ENCODE measurements at regions not wholly inside any gene's neighbourhood (a gene's known extent, or its start where the extent isn't known, plus 50 kb on each side); places are given as distances from the start of the nearest gene placed in this dataset.

GRCh38 chr3:106731230-106731629 is 646.0 kb upstream of the CCDC54 start:
- Mint-ChIP-seq H3K27ac (no peak overlapping the region), H3K36me3 (no peaks in the 10 kb centered on the region), H3K9me3 (no peaks in the 10 kb centered on the region), H3K4me1 (no peaks in the 10 kb centered on the region), H3K4me3 (no peak overlapping the region)
- no peak for ATAC-seq
- no peak for DNase-seq (ENCODE audit: low spot score in 2 of 2)

GRCh38 chr3:106734712-106735111 is 642.5 kb upstream of the CCDC54 start:
- no peak overlapping the region for H3K27ac Mint-ChIP-seq
- DNase-seq (ENCODE audit: low spot score in 2 of 2) (no peak), ATAC-seq (no peak)
- H3K9me3 Mint-ChIP-seq, result no peaks in the 10 kb centered on the region
- no peaks in the 10 kb centered on the region for H3K4me1 Mint-ChIP-seq
- H3K36me3 Mint-ChIP-seq, result no peaks in the 10 kb centered on the region
- no peak overlapping the region for H3K4me3 Mint-ChIP-seq

- Mint-ChIP-seq H3K27ac (no peak overlapping the region), H3K4me3 (no peak overlapping the region), H3K9me3 (no peaks in the 10 kb centered on the region), H3K36me3 (no peaks in the 10 kb centered on the region), H3K4me1 (no peaks in the 10 kb centered on the region)
- no peak for ATAC-seq
- DNase-seq (ENCODE audit: low spot score in 2 of 2), result no peak
These were observed 640.0 kb upstream of the CCDC54 start for GRCh38 chr3:106737265-106737664.

- Mint-ChIP-seq H3K9me3 (no peaks in the 10 kb centered on the region), H3K27ac (no peak overlapping the region), H3K36me3 (no peaks in the 10 kb centered on the region), H3K4me1 (no peaks in the 10 kb centered on the region), H3K4me3 (no peak overlapping the region)
- DNase-seq (ENCODE audit: low spot score in 2 of 2), result no peak
- ATAC-seq, result no peak
These were observed 637.1 kb upstream of the CCDC54 start for GRCh38 chr3:106740116-106740515.

- H3K9me3 Mint-ChIP-seq, result no peaks in the 10 kb centered on the region
- H3K4me3 Mint-ChIP-seq, result no peak overlapping the region
- no peaks in the 10 kb centered on the region for H3K4me1 Mint-ChIP-seq
- DNase-seq (ENCODE audit: low spot score in 2 of 2), result no peak
- no peak overlapping the region for H3K27ac Mint-ChIP-seq
- ATAC-seq, result no peak
- no peaks in the 10 kb centered on the region for H3K36me3 Mint-ChIP-seq
These were observed 631.7 kb upstream of the CCDC54 start for GRCh38 chr3:106745344-106746168.

- no peak overlapping the region for H3K4me3 Mint-ChIP-seq
- DNase-seq (ENCODE audit: low spot score in 2 of 2), result no peak
- H3K27ac Mint-ChIP-seq, result no peak overlapping the region
- H3K9me3 Mint-ChIP-seq, result no peaks in the 10 kb centered on the region
- ATAC-seq, result no peak
- H3K4me1 Mint-ChIP-seq, result no peaks in the 10 kb centered on the region
- H3K36me3 Mint-ChIP-seq, result no peaks in the 10 kb centered on the region
These were observed 631.0 kb upstream of the CCDC54 start for GRCh38 chr3:106746286-106746685.

- H3K36me3 Mint-ChIP-seq, result no peaks in the 10 kb centered on the region
- H3K4me1 Mint-ChIP-seq, result no peaks in the 10 kb centered on the region
- no peaks in the 10 kb centered on the region for H3K9me3 Mint-ChIP-seq
- ATAC-seq (no peak), DNase-seq (ENCODE audit: low spot score in 2 of 2) (no peak)
- H3K27ac Mint-ChIP-seq, result no peak overlapping the region
- no peak overlapping the region for H3K4me3 Mint-ChIP-seq
These were observed 628.6 kb upstream of the CCDC54 start for GRCh38 chr3:106748472-106749262.

- ATAC-seq, result no peak
- Mint-ChIP-seq H3K4me1 (no peaks in the 10 kb centered on the region), H3K36me3 (no peaks in the 10 kb centered on the region), H3K9me3 (peaks cover 5% of the 10 kb centered on the region), H3K27ac (no peak overlapping the region), H3K4me3 (no peak overlapping the region)
- no peak for DNase-seq (ENCODE audit: low spot score in 2 of 2)
These were observed 627.1 kb upstream of the CCDC54 start for GRCh38 chr3:106750092-106750491.

- Mint-ChIP-seq H3K27ac (no peak overlapping the region), H3K9me3 (peaks cover 5% of the 10 kb centered on the region), H3K4me1 (no peaks in the 10 kb centered on the region), H3K36me3 (no peaks in the 10 kb centered on the region), H3K4me3 (no peak overlapping the region)
- DNase-seq (ENCODE audit: low spot score in 2 of 2) (no peak), ATAC-seq (no peak)
These were observed 621.9 kb upstream of the CCDC54 start for GRCh38 chr3:106755336-106755735.

- Mint-ChIP-seq H3K36me3 (no peaks in the 10 kb centered on the region), H3K9me3 (peaks cover 5% of the 10 kb centered on the region), H3K4me1 (no peaks in the 10 kb centered on the region), H3K4me3 (no peak overlapping the region), H3K27ac (no peak overlapping the region)
- no peak for ATAC-seq
- no peak for DNase-seq (ENCODE audit: low spot score in 2 of 2)
These were observed 620.3 kb upstream of the CCDC54 start for GRCh38 chr3:106756901-106757300.

- no peak for DNase-seq (ENCODE audit: low spot score in 2 of 2)
- H3K9me3 Mint-ChIP-seq, result peaks cover 5% of the 10 kb centered on the region
- no peaks in the 10 kb centered on the region for H3K4me1 Mint-ChIP-seq
- no peak overlapping the region for H3K4me3 Mint-ChIP-seq
- no peaks in the 10 kb centered on the region for H3K36me3 Mint-ChIP-seq
- no peak for ATAC-seq
- H3K27ac Mint-ChIP-seq, result no peak overlapping the region
These were observed 618.8 kb upstream of the CCDC54 start for GRCh38 chr3:106758459-106758858.

GRCh38 chr3:106759731-106760130 is 617.5 kb upstream of the CCDC54 start:
- DNase-seq (ENCODE audit: low spot score in 2 of 2) (no peak), ATAC-seq (no peak)
- Mint-ChIP-seq H3K27ac (no peak overlapping the region), H3K4me1 (no peaks in the 10 kb centered on the region), H3K4me3 (no peak overlapping the region), H3K9me3 (peaks cover 4% of the 10 kb centered on the region), H3K36me3 (no peaks in the 10 kb centered on the region)

GRCh38 chr3:106765342-106765741 is 611.9 kb upstream of the CCDC54 start:
- ATAC-seq (no peak), DNase-seq (ENCODE audit: low spot score in 2 of 2) (no peak)
- no peaks in the 10 kb centered on the region for H3K9me3 Mint-ChIP-seq

GRCh38 chr3:106768941-106769480 is 608.2 kb upstream of the CCDC54 start:
- ATAC-seq, result no peak
- H3K4me1 Mint-ChIP-seq, result no peaks in the 10 kb centered on the region
- no peak overlapping the region for H3K4me3 Mint-ChIP-seq
- DNase-seq (ENCODE audit: low spot score in 2 of 2), result no peak
- H3K9me3 Mint-ChIP-seq, result no peaks in the 10 kb centered on the region
- no peak overlapping the region for H3K27ac Mint-ChIP-seq
- no peaks in the 10 kb centered on the region for H3K36me3 Mint-ChIP-seq

More at GRCh38 chr3:106765342-106765741, 611.9 kb upstream of the CCDC54 start:
- H3K36me3 Mint-ChIP-seq, result no peaks in the 10 kb centered on the region
- no peak overlapping the region for H3K4me3 Mint-ChIP-seq
- no peak overlapping the region for H3K27ac Mint-ChIP-seq
- no peaks in the 10 kb centered on the region for H3K4me1 Mint-ChIP-seq

GRCh38 chr3:106773795-106774194 is 603.4 kb upstream of the CCDC54 start:
- Mint-ChIP-seq H3K4me1 (no peaks in the 10 kb centered on the region), H3K9me3 (no peaks in the 10 kb centered on the region), H3K27ac (no peak overlapping the region), H3K4me3 (no peak overlapping the region), H3K36me3 (no peaks in the 10 kb centered on the region)
- peak; percentile 45 for ATAC-seq
- no peak for DNase-seq (ENCODE audit: low spot score in 2 of 2)

- ATAC-seq (peak; percentile 13), DNase-seq (ENCODE audit: low spot score in 2 of 2) (no peak)
- Mint-ChIP-seq H3K4me1 (no peaks in the 10 kb centered on the region), H3K36me3 (no peaks in the 10 kb centered on the region), H3K27ac (no peak overlapping the region), H3K4me3 (no peak overlapping the region), H3K9me3 (no peaks in the 10 kb centered on the region)
These were observed 594.0 kb upstream of the CCDC54 start for GRCh38 chr3:106783231-106783630.

Measured in stimulated activated effector memory CD8-positive, alpha-beta T cell treated with anti-CD3 and anti-CD28 coated beads, Interleukin-12 subunit alpha, Interleukin-12 subunit beta, amount 100 ng/mL, for 72 hours (primary cell).